ENCODE measurements at regions not wholly inside any gene's neighbourhood (a gene's known extent, or its start where the extent isn't known, plus 50 kb on each side); places are given as distances from the start of the nearest gene placed in this dataset.

GRCh38 chr3:18745472-18745871 is 320.3 kb upstream of the SATB1 start:
- FAIRE-seq (no peak), DNase-seq (ENCODE audit: insufficient read length) (no peak)
- TF ChIP-seq POLR2A (IDR thresholded peaks at IDR 0.05; ENCODE audit: low read depth, low read length), result no peak
- no peak for TF ChIP-seq POLR2AphosphoS5 (IDR thresholded peaks at IDR 0.05; ENCODE audit: low read depth, low read length)
- no peak for TF ChIP-seq TAF1 (IDR thresholded peaks at IDR 0.05; ENCODE audit: borderline replicate concordance, low read depth, low read length)

GRCh38 chr3:18744472-18744871 is 319.3 kb upstream of the SATB1 start:
- no peak for FAIRE-seq
- DNase-seq (ENCODE audit: insufficient read length), result no peak
- no peak for TF ChIP-seq TAF1 (IDR thresholded peaks at IDR 0.05; ENCODE audit: borderline replicate concordance, low read depth, low read length)
- no peak for TF ChIP-seq POLR2A (IDR thresholded peaks at IDR 0.05; ENCODE audit: low read depth, low read length)
- TF ChIP-seq POLR2AphosphoS5 (IDR thresholded peaks at IDR 0.05; ENCODE audit: low read depth, low read length), result no peak

- FAIRE-seq (no peak), DNase-seq (ENCODE audit: insufficient read length) (no peak)
- TF ChIP-seq POLR2AphosphoS5 (IDR thresholded peaks at IDR 0.05; ENCODE audit: low read depth, low read length) (no peak), TAF1 (IDR thresholded peaks at IDR 0.05; ENCODE audit: borderline replicate concordance, low read depth, low read length) (no peak), POLR2A (IDR thresholded peaks at IDR 0.05; ENCODE audit: low read depth, low read length) (no peak)
Observed at GRCh38 chr3:18743761-18744160, 318.6 kb upstream of the SATB1 start.

- TF ChIP-seq POLR2A (IDR thresholded peaks at IDR 0.05; ENCODE audit: low read depth, low read length) (no peak), POLR2AphosphoS5 (IDR thresholded peaks at IDR 0.05; ENCODE audit: low read depth, low read length) (no peak), TAF1 (IDR thresholded peaks at IDR 0.05; ENCODE audit: borderline replicate concordance, low read depth, low read length) (no peak)
- DNase-seq (ENCODE audit: insufficient read length) (no peak), FAIRE-seq (peak; percentile 88)
Observed at GRCh38 chr3:18740631-18741583, 315.8 kb upstream of the SATB1 start.

GRCh38 chr3:18739099-18739433 is 313.9 kb upstream of the SATB1 start:
- no peak for FAIRE-seq
- TF ChIP-seq POLR2A (IDR thresholded peaks at IDR 0.05; ENCODE audit: low read depth, low read length), result no peak
- no peak for TF ChIP-seq TAF1 (IDR thresholded peaks at IDR 0.05; ENCODE audit: borderline replicate concordance, low read depth, low read length)
- no peak for TF ChIP-seq POLR2AphosphoS5 (IDR thresholded peaks at IDR 0.05; ENCODE audit: low read depth, low read length)
- DNase-seq (ENCODE audit: insufficient read length), result no peak

GRCh38 chr3:18738393-18739098 is 313.4 kb upstream of the SATB1 start:
- no peak for FAIRE-seq
- no peak for TF ChIP-seq POLR2A (IDR thresholded peaks at IDR 0.05; ENCODE audit: low read depth, low read length)
- no peak for TF ChIP-seq POLR2AphosphoS5 (IDR thresholded peaks at IDR 0.05; ENCODE audit: low read depth, low read length)
- no peak for TF ChIP-seq TAF1 (IDR thresholded peaks at IDR 0.05; ENCODE audit: borderline replicate concordance, low read depth, low read length)
- DNase-seq (ENCODE audit: insufficient read length), result no peak

- DNase-seq (ENCODE audit: insufficient read length), result no peak
- no peak for FAIRE-seq
- TF ChIP-seq POLR2AphosphoS5 (IDR thresholded peaks at IDR 0.05; ENCODE audit: low read depth, low read length) (no peak), TAF1 (IDR thresholded peaks at IDR 0.05; ENCODE audit: borderline replicate concordance, low read depth, low read length) (no peak), POLR2A (IDR thresholded peaks at IDR 0.05; ENCODE audit: low read depth, low read length) (no peak)
Observed at GRCh38 chr3:18735005-18735404, 309.9 kb upstream of the SATB1 start.

- FAIRE-seq, result no peak
- TF ChIP-seq TAF1 (IDR thresholded peaks at IDR 0.05; ENCODE audit: borderline replicate concordance, low read depth, low read length) (no peak), POLR2AphosphoS5 (IDR thresholded peaks at IDR 0.05; ENCODE audit: low read depth, low read length) (no peak), POLR2A (IDR thresholded peaks at IDR 0.05; ENCODE audit: low read depth, low read length) (no peak)
- no peak for DNase-seq (ENCODE audit: insufficient read length)
Observed at GRCh38 chr3:18734309-18734708, 309.2 kb upstream of the SATB1 start.

- TF ChIP-seq POLR2AphosphoS5 (IDR thresholded peaks at IDR 0.05; ENCODE audit: low read depth, low read length), result no peak
- TF ChIP-seq TAF1 (IDR thresholded peaks at IDR 0.05; ENCODE audit: borderline replicate concordance, low read depth, low read length), result no peak
- TF ChIP-seq POLR2A (IDR thresholded peaks at IDR 0.05; ENCODE audit: low read depth, low read length), result no peak
- FAIRE-seq, result no peak
Observed at GRCh38 chr3:18732474-18732873, 307.3 kb upstream of the SATB1 start.

GRCh38 chr3:18730491-18730890 is 305.4 kb upstream of the SATB1 start:
- FAIRE-seq (no peak), DNase-seq (ENCODE audit: insufficient read length) (no peak)
- TF ChIP-seq POLR2AphosphoS5 (IDR thresholded peaks at IDR 0.05; ENCODE audit: low read depth, low read length) (no peak), POLR2A (IDR thresholded peaks at IDR 0.05; ENCODE audit: low read depth, low read length) (no peak), TAF1 (IDR thresholded peaks at IDR 0.05; ENCODE audit: borderline replicate concordance, low read depth, low read length) (no peak)

More at GRCh38 chr3:18732474-18732873, 307.3 kb upstream of the SATB1 start:
- no peak for DNase-seq (ENCODE audit: insufficient read length)

- no peak for TF ChIP-seq POLR2AphosphoS5 (IDR thresholded peaks at IDR 0.05; ENCODE audit: low read depth, low read length)
- TF ChIP-seq TAF1 (IDR thresholded peaks at IDR 0.05; ENCODE audit: borderline replicate concordance, low read depth, low read length), result no peak
- TF ChIP-seq POLR2A (IDR thresholded peaks at IDR 0.05; ENCODE audit: low read depth, low read length), result no peak
- FAIRE-seq (no peak), DNase-seq (ENCODE audit: insufficient read length) (no peak)
Observed at GRCh38 chr3:18729671-18730070, 304.5 kb upstream of the SATB1 start.

Data from GM12892 (cell line).